NCI-H345 (cell line): ENCODE measurements at regions not wholly inside any gene's neighbourhood (a gene's known extent, or its start where the extent isn't known, plus 50 kb on each side); places are given as distances from the start of the nearest gene placed in this dataset.

ENCODE experiments used
- DNase-seq: peaks from one replicate; lab custom pipeline; 2025; lab: John Stamatoyannopoulos, UW

DNA sequence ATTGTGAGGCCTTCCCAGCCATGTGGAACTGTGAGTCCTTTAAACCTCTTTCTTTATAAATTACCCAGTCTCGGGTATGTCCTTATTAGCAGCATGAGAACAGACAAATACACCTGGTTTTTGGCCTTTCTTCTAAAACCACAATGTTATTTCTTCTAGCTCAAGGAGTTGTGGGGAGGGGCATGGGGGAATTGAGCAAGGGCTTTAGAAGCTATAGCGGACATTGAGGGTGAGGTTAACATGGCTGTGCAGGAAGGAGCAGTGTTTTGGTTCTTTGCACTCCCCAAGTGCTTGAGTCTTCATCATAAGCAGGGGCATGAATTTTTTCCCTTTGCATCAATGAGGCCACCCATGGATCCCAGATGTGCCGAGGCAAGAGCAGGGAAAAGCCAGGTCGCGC is 86.8 kb downstream of the SPRING1 start:
- no peak for DNase-seq

DNA sequence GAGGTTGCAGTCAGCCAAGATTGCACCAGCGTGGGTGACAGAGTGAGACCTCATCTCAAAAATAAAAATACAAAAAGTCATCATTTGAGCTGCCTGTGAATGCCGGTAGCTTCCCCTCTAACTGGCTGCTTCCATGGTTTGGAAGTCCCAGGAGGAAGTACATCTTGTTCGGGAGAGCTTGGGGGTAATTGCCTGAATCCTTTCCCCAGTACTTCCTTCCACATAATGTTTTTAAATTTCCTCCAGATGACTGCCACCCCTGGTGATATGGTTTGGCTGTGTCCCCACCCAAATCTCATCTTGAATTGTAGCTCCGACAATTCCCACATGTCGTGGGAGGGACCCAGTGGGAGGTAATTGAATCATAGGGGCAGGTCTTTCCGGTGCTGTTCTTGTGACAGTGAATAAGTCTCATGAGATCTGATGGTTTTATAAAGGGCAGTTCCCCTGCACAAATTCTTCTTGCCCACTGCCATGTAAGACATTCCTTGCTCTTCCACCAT is 87.2 kb downstream of the SPRING1 start:
- no peak for DNase-seq

DNA sequence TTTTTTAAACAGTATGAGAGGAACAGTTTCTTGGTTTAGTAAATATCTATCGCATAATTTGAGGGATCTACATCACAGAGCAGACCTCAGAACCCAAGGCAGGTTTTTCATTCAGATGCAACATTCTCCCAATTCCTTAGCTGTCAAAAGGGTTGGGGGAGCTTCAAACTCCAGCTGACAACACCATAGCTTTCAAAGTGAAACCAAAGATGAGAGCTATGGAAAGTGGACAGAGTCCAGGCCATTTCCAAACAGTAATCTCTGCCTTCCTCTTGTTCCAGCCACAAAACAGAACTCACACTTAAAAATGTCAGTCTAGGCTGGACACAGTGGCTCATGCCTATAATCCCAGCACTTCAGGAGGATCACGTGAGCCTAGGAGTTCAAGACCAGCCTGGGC is 87.8 kb downstream of the SPRING1 start:
- no peak for DNase-seq

DNA sequence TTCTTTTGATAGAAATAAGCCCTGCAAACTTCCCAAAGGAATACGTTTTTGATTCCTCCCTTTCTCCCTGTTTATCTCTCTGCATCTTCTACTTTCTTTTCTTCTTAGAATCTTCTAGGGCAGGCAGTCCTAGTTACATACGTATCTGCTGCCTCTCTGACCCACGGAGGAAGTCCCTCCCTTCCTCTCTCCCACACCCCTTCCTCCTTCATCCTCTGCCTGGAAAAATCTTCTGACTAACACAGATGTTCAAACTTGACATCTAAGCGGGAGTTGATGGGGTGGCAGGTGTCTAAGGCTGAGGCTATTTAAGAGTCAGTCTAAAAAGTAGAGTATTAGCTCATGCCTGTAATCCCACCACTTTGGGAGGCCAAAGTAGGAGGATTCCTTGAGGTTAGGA is 88.6 kb downstream of the MAP1LC3B2 start:
- no peak for DNase-seq

DNA sequence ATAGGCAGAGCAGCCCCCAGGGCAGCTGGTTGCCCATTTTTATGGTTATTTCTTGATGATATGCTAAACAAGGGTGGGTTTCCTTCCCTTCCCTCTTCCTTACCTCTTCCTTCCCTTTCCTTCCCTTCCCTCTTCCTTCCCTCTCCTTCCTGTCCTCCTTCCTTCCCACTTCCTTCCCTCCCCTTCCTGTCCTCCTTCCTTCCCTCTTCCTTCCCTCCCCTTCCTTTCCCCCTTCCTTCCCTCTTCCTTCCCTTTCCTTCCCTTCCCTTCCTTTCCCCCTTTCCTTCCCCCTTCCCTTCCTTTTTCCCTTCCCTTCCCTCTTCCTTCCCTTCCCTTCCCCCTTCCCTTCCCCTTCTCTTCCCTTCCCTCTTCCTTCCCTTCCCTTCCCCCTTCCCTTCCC is 87.7 kb downstream of the MAP1LC3B2 start:
- DNase-seq: no peak

DNA sequence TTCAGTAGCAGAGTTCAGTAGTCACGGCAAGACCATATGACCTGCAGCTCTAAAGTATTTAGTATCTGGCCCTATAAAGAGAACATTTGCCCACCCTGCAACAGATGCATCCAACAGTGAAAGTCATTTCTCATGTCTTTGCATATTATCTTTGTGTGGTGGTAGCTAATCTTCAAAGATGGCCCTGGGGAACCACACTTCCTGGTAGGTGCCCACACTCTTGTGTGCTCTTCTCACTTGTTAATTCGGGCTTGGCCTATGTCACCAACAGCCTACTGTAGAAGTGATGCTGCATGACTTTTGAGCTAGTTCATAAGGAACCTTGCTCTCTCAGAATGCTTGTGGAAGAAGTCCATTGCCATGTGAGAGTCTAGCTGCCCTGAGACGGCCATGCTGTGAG is 85.6 kb downstream of the MAP1LC3B2 start:
- no peak for DNase-seq

DNA sequence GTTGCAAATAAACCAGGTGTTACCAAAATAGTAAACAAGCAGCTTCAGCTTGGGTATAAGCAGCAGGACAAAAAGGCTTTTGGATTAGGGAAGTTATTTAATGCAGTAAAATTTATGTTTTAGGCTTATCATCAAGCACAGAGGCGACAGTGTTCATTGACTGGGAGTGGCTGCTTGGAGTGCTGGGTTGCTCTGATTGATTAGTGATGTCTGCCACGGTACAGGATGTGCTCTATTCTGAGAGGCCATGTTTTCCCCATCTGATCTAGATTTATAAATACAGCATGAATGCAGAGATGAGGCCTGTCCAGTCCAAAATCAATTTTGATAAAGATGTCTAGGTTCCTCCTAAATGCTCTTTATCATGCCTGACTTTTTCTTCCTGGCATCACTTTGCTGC is 83.5 kb downstream of the MAP1LC3B2 start:
- DNase-seq: no peak

DNA sequence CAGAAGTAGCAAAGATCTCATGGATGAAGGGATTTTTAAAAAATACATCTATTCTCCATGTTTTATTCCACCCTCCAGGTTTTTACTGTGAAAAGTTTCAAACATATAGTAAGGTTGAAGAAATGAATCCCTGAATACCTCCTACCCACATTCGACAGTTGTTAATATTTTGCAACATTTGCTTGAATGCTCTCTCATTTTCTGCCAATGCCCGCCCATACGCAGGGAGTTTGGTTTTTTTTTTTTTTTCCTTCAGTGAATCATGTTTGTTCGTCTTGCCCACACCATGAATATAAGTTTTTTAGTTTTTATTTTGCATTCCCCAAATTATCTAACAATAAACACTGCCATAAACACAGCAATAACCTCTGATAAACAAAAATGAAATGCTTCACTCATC is 82.9 kb downstream of the MAP1LC3B2 start:
- no peak for DNase-seq

DNA sequence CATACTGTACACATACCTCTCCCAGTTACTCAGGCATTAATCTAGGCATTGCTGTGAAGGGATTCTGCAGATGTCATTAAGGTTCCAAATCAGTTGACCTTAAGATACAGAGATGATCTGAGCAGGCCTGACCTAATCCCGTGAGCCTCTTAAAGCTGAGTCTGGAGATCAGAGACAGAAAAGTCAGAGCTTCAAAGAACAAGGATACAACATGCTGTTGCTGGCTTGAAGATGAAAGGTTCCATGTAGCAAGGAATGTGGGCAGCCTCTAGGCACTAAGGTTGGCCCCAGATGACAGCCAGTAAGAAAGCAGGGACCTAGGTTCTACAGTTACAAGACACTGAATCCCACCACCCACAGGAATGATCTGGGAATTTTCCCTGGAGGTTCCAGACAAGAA is 81.1 kb downstream of the MAP1LC3B2 start:
- DNase-seq: no peak

DNA sequence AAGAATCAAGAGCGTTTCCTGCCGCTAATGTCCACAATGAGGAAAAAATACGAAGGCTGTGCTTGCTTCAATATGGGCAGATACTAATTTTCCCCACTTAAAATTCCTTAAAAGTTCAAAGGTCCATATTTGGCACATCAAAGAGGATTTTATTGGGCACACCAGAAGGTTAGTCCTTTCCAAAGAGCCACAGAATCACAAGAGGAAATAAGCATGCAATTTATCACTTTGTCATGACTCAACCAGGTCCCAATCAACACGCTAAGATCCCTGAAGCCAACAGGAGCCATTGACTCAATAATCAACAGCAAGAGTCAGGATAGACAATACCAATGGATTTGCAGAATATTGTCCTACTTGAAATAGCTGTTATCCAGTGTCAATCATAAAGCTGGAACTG is 80.6 kb downstream of the MAP1LC3B2 start:
- DNase-seq: no peak

DNA sequence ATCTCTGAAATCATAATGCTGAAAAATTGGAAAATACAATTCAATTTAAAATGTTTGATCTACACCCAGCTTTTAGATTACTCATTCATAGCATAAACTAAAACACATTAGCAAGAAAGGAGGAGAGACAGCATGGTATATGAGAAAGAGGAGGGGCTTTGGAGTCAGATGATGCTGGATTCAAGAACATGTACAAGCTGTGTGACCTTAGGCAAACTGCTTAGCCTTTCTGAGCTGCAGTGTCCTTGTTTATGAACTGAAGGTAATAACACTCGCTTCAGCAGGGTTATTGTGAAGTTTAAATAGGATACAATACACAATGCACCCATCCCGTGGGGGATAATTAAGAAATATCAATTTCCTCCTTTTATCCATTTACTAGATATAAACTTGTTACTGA is 79.2 kb downstream of the MAP1LC3B2 start:
- DNase-seq: no peak

DNA sequence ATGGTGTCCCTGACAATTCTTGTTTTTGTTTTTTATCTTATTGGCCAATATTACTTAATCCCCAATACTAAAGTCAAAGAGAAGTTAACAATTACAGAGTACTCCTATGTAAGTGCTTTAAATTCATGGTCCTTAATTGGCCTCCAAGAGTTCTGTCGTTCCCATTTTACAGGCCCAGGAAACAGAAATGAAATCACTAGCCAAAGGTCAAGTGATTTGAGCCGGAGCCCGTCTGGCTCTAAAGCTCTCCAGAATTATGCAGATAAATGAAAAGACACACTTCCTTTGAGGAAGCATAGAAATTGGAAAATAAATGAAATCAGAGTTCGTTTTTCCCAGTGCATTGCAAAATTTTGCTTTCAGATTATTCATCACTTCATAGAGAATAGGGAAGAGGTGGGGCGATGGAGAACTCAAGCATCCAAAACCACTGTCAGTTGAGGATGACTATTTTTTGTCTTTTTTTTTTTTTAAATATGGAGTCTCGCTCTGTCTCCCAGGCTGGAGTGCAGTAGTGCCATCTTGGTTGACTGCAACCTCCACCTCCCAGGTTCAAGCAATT is 78.5 kb downstream of the MAP1LC3B2 start:
- no peak for DNase-seq

DNA sequence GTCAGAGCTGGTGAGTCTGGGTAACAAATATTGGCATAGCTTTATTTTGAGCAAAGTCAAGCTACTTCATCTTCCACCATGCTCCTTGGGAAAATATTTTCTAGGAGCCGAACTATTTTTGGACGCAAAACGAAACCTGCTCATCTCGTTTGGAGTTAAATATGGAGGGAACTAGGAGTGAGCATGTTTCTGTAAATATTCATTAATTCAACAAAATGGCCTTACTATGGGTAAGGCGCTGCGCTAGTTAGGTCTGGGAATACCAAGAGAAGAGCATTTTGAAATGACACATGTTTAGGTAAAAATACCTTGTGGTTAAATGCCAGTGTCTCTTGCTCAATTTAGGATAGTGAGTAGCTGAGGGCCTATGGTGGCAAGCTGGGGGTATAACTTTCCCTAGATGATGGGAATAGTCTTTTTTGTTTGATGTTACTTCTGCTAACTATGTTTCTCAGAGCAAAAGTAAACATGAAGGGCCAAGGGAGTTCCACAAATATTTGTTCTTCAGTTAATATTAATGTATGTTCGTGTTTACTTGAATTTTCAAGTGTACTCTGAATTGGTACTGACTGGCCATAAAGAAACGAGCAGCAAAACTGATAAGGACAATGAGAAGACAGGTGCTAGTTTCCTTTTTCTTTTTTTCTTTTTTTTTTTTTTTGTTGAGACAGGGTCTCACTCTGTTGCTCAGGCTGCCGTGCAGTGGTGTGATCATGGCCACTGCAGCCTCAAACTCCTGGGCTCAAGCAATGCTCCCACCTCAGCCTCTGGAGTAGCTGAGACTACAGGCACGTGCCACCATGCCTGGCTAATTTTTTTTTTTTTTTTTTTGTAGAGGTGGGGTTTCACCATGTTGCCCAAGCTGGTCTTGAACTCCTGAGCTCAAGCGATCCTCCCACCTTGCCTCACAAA is 77.7 kb downstream of the MAP1LC3B2 start:
- DNase-seq: no peak

DNA sequence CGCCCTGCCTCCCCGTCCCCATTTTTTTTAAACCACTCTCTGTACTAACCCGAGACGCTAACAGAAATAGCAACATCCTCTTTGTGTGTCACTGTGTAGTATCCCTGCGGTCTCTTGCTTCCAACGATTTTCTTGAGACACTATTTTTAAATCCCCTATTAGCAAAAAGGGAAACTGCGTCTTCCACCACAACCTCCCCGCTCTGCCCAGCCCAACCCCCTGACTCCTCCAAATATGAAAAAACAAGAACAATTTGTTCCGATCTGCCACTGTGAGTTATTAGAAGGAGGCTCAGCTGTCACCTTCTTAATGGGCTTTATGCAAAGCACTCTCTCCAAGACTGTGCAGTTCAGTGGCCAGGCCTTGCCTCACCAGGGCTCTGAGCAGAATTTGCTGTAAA is 76.3 kb downstream of the MAP1LC3B2 start:
- DNase-seq: no peak

DNA sequence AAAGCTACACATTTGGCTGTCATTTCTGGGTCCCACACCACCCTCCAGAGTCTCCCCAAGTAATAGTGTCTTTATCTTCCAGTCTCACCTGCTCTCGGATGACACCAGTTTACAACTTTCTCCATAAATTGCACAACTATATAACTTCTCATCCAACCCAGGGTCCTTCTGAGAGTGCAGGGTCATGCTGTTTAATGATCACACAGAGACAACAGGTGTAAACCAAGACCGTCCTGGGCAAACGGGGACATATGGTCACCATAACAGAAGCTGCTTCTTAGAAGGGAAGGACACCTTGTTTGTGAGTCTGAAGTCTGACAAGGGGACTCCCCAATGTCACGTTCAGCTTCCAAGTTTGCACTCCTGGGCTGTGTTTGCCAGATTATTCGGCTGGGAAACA is 74.3 kb downstream of the MAP1LC3B2 start:
- DNase-seq: no peak

DNA sequence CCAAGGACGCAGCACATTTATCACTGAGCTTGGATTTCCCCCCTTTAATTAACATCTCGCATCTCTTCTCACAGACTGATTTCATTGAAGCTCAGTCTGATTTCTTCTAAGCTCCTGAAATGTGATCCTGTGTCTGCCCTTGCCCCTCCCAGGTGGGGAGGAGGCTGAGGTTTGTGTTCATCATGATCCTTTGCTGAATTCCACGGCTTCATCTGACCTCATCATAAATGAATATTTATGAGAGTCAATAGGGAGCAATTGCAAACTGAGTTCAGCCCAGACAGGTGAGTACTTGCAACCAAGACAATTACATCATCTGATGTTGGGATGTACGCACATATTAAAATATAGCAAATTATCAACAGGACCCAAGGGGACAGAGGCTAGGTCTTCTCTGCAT is 72.4 kb downstream of the MAP1LC3B2 start:
- DNase-seq: no peak

DNA sequence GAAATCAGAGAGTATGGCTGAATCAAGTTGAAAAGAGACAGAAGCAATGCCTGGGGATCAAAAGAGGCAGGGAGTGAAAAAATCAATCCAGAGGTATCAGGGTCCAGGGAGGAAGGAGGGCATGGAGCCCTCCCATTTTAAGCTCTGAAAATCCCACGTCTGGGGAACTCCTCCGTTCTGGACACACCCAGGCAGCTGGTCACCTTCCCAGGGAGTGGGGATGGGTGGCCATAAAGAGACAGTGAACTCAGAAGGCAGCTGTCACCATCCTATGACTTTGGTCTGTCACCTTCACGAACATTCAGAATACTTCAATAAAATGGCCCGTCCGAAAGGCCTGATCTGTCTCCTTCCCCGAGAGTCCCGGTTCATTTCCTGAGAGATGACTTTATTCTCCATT is 71.6 kb downstream of the MAP1LC3B2 start:
- DNase-seq: no peak

DNA sequence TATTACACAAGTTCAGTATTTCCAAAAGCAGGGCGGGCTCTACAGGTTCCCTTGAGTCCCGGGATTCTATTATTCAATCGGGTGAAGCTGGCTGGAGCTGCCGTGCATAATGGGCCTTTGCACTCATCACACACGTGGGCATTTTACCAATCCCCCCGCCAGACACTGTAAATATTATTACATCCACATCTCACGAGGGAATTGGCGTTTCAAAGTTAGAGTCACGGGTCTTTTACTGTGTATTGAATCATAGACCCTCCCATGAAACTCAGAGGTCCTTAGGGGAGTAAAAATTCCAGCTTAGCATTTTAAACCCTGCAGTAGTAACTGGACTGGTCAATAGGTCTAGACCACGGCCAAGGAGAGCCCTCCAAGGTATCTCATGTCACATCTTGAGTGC is 70.3 kb downstream of the MAP1LC3B2 start:
- no peak for DNase-seq

DNA sequence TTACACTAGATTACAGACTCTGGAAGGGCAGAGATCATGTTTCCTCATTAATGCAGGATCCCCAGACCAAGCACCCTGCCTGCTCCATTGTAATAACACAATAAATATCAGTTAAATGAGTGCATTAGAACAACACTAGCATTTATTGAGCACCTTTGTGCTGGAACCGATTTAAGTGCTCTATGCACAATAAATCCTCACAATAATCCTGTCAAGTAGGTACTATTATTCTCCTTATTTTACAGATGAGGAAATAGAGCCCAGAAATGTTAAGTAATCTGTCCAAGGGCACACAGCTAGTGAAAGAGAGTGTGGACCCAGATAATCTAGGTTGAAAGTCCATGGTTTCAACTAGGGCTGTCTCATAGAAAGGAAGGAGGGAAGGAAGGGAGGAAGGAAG is 69.8 kb downstream of the MAP1LC3B2 start:
- DNase-seq: no peak

DNA sequence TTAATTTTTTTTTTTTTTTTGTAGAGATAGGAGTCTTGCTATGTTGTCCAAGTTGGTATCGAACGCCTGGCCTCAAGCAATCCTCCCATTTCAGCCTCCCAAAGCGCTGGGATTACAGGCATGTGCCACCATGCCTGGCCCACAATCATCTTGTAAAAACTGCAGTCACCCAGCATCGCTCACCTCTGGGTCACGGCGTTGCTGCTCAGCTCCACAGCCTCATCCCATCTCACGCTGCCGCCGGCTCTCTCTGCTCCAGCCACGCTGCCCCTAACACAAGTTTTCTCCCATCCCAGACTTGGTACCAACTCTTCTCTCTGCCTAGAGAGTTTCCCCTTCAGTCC is 69.2 kb downstream of the MAP1LC3B2 start:
- no peak for DNase-seq
